ENCODE measurements at regions not wholly inside any gene's neighbourhood (a gene's known extent, or its start where the extent isn't known, plus 50 kb on each side); places are given as distances from the start of the nearest gene placed in this dataset.

DNA sequence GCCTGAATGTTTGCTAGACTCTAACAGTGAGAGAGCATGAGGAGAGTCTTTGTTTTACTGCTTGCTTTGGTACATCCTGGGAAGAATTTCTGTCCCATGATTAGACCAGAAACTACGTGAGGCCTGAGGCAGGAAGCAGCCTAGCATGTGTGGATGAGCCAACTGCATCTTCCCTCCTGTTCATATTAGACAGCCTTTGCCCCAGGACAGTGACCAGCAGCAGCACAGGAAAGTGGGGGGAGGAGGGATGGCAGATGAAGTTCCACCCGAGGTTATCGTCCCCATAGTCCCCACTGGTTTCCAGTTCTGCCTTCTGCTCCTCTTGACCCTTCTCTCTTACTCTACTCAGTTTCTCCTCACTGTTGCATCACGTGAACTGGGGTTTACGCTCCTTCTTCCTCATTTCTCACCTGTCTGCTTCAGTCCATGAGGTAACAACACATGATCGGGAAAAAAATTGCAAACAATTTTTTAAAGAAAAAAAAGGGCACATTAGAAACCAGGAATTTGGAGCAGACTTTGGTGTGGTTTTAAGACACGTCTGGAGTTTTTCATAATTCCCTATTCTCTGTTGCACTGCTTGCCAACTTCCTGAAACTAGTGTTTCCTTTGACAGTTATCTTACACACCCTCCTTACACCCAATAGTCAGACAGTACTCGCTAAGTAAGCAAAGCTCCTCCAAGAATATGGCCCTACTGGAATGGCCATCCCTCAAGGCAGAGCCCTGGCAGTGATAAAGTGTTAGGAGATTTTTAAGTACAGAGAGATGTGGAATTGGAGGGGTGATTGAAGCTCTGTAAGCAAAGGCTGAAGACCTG is 84.1 kb downstream of the SNX18 start:
- DNase-seq, result no peak
